Neural cell (in vitro differentiated cells): ENCODE measurements at regions not wholly inside any gene's neighbourhood (a gene's known extent, or its start where the extent isn't known, plus 50 kb on each side); places are given as distances from the start of the nearest gene placed in this dataset.

ENCODE experiments used
- CTCF ChIP-seq: fragments of 450-650 bp; IDR thresholded peaks from 2 replicates; pipeline ENCODE4 v1.5.1; 2014; ENCODE audit warnings: antibody characterized with exemption, mild to moderate bottlenecking, moderate library complexity; ENCODE audit not compliant: poor library complexity, severe bottlenecking
- EZH2 ChIP-seq: fragments of 200-600, 300-800 bp; shearing (Covaris generic), sonication (generic); IDR thresholded peaks from 2 replicates; pipeline ENCODE4 v1.6.1; 2014; ENCODE audit warnings: antibody characterized with exemption, low read length, borderline replicate concordance, mild to moderate bottlenecking; ENCODE audit not compliant: insufficient read depth, poor library complexity, severe bottlenecking
- MXI1 ChIP-seq: fragments of 450-650 bp; conservative IDR thresholded peaks from 2 replicates; pipeline ENCODE4 v1.6.1; 2014; ENCODE audit warnings: antibody characterized with exemption, mild to moderate bottlenecking; ENCODE audit not compliant: poor library complexity, severe bottlenecking
- REST ChIP-seq: IDR thresholded peaks from 2 replicates; pipeline ENCODE4 v1.6.1; 2012; ENCODE audit warnings: borderline replicate concordance
- TAF1 ChIP-seq: IDR thresholded peaks from 2 replicates; pipeline ENCODE4 v1.6.1; 2012; ENCODE audit warnings: low read depth

- no peak for TF ChIP-seq CTCF
- no peak for TF ChIP-seq REST
- no peak for TF ChIP-seq TAF1
- TF ChIP-seq MXI1 = no peak
- no peak for TF ChIP-seq EZH2
These were observed 104.0 kb upstream of the PTCH1 start for GRCh38 chr9:95620722-95621121.
